Endothelial cell of umbilical vein (primary cell): ENCODE measurements at regions not wholly inside any gene's neighbourhood (a gene's known extent, or its start where the extent isn't known, plus 50 kb on each side); places are given as distances from the start of the nearest gene placed in this dataset.

Experiments
- BruUV-seq: library from RNA; stranded (reverse); fragments of 400-500 nt; replicated peaks from 2 replicates; lab custom pipeline; 2021; lab: Mats Ljungman, UMichigan
- CTCF ChIA-PET: fragments of 300-600, 350-600 bp; sonication (Branson Sonifier 250); formaldehyde crosslinking; loops from one replicate; lab custom pipeline; 2021; ENCODE audit warnings: antibody characterized with exemption, inconsistent platforms; lab: Charles Lee
- POLR2A ChIA-PET: fragments of 300-600, 350-600 bp; sonication (Branson Sonifier 250); formaldehyde crosslinking; loops from one replicate; lab custom pipeline; 2021; ENCODE audit warnings: antibody characterized with exemption, inconsistent platforms; lab: Charles Lee
- DNase-seq: peaks from one replicate; pipeline ENCODE4 v3.0.0-alpha.2; 2011; ENCODE audit warnings: low read depth, low spot score
- FAIRE-seq: peaks from 2 replicates; lab custom pipeline; 2011; peaks lifted over from hg19 to GRCh38; lab: Jason Lieb, UNC
- H2AFZ ChIP-seq: 2 replicates; pipeline ENCODE4 v1.6.0; 2012; ENCODE audit warnings: low read depth, low read length, control low read depth, inconsistent platforms
- H3K27ac ChIP-seq: 2 replicates; pipeline ENCODE4 v1.5.1; 2011; ENCODE audit warnings: low read depth, mild to moderate bottlenecking, control low read depth, low read length, moderate library complexity; ENCODE audit not compliant: insufficient read depth
- H3K27me3 ChIP-seq, 2 experiments: 2 replicates each; pipeline versions ENCODE4 v1.6.0 to v1.6.1; 2011; ENCODE audit warnings: low read length in 2 of 2, mixed read lengths in 1 of 2; ENCODE audit not compliant: control insufficient read depth in 2 of 2, insufficient read depth in 2 of 2
- H3K36me3 ChIP-seq, 2 experiments: 2 replicates in 1 of 2; 3 replicates in 1 of 2; pipeline ENCODE4 v1.5.1; 2011; ENCODE audit warnings: low read length in 2 of 2, mild to moderate bottlenecking in 1 of 2, moderate library complexity in 1 of 2; ENCODE audit not compliant: control insufficient read depth in 2 of 2, insufficient read depth in 2 of 2; ENCODE audit errors: extremely low read depth in 1 of 2
- H3K4me1 ChIP-seq: 3 replicates; pipeline ENCODE4 v1.5.1; 2011; ENCODE audit warnings: mild to moderate bottlenecking, low read length; ENCODE audit not compliant: control insufficient read depth, insufficient read depth; ENCODE audit errors: extremely low read depth
- H3K4me2 ChIP-seq: 2 replicates; pipeline ENCODE4 v1.6.1; 2011; ENCODE audit warnings: low read length, control low read depth, mixed read lengths; ENCODE audit not compliant: insufficient read depth
- H3K4me3 ChIP-seq, 3 experiments: fragments of 200-600 bp in 1 of 3; sonication (generic), shearing (Covaris generic) in 1 of 3; replicated peaks in 1 of 3; 2 replicates each; pipeline ENCODE4 v1.5.1; 2011 to 2016; ENCODE audit warnings: control low read depth in 3 of 3, low read length in 3 of 3, mild to moderate bottlenecking in 2 of 3, inconsistent platforms in 1 of 3, low read depth in 1 of 3, moderate library complexity in 1 of 3; ENCODE audit not compliant: insufficient read depth in 1 of 3
- H3K79me2 ChIP-seq: 2 replicates; pipeline ENCODE4 v1.6.0; 2012; ENCODE audit warnings: low read length, inconsistent platforms; ENCODE audit not compliant: control insufficient read depth, insufficient read depth
- H3K9ac ChIP-seq: replicated peaks from 2 replicates; pipeline ENCODE3; 2011; ENCODE audit warnings: low read length, control low read depth; ENCODE audit not compliant: insufficient read depth; ENCODE audit errors: extremely low read depth
- H3K9me1 ChIP-seq: replicated peaks from 3 replicates; pipeline ENCODE4 v1.6.0; 2011; ENCODE audit warnings: mild to moderate bottlenecking, low read length; ENCODE audit not compliant: control insufficient read depth, insufficient read depth; ENCODE audit errors: extremely low read depth
- H3K9me3 ChIP-seq: replicated peaks from 2 replicates; pipeline ENCODE4 v1.5.1; 2012; ENCODE audit warnings: low read length, inconsistent platforms; ENCODE audit not compliant: control insufficient read depth, insufficient read depth
- H4K20me1 ChIP-seq: replicated peaks from 2 replicates; pipeline ENCODE3; 2011; ENCODE audit warnings: mild to moderate bottlenecking, low read length; ENCODE audit not compliant: control insufficient read depth, insufficient read depth; ENCODE audit errors: extremely low read depth
- CTCF ChIP-seq, 2 donors: IDR thresholded peaks; 1 replicate in 1 of 2; 2 replicates in 1 of 2; pipeline ENCODE4 v1.5.1; 2011; ENCODE audit warnings: low read length in 2 of 2, mild to moderate bottlenecking in 2 of 2, moderate library complexity in 2 of 2, control low read depth in 1 of 2, inconsistent platforms in 1 of 2, low read depth in 1 of 2; ENCODE audit not compliant: insufficient read depth in 1 of 2; ENCODE audit errors: extremely low read depth in 1 of 2
- EZH2 ChIP-seq: IDR thresholded peaks from 2 replicates; pipeline ENCODE4 v1.6.1; 2012; ENCODE audit warnings: borderline replicate concordance, low read depth, mild to moderate bottlenecking, moderate library complexity, low read length, inconsistent platforms; ENCODE audit not compliant: severe bottlenecking
- FOS ChIP-seq: IDR thresholded peaks from 2 replicates; pipeline ENCODE4 v1.6.1; 2011; ENCODE audit warnings: mild to moderate bottlenecking, low read length, moderate library complexity, borderline replicate concordance; ENCODE audit not compliant: insufficient read depth
- GATA2 ChIP-seq: IDR thresholded peaks from 2 replicates; pipeline ENCODE4 v1.7.0; 2011; ENCODE audit warnings: low read depth, mild to moderate bottlenecking, moderate library complexity, mixed read lengths, low read length; ENCODE audit not compliant: insufficient read length, insufficient read depth
- JUN ChIP-seq: IDR thresholded peaks from 2 replicates; pipeline ENCODE4 v1.6.1; 2011; ENCODE audit warnings: borderline replicate concordance, low read depth; ENCODE audit not compliant: insufficient read length, insufficient read depth
- MAX ChIP-seq: IDR thresholded peaks from 2 replicates; pipeline ENCODE4 v1.6.1; 2011; ENCODE audit not compliant: insufficient read depth, insufficient read length
- MYC ChIP-seq: IDR thresholded peaks from one replicate; pipeline ENCODE4 v1.6.1; 2011; ENCODE audit warnings: mild to moderate bottlenecking, low read depth, low read length
- POLR2A ChIP-seq: IDR thresholded peaks from 2 replicates; pipeline ENCODE4 v1.6.1; 2012; ENCODE audit warnings: low read depth, mild to moderate bottlenecking, control low read depth, low read length
- POLR2AphosphoS5 ChIP-seq: IDR thresholded peaks from 2 replicates; pipeline ENCODE4 v1.6.1; 2012; ENCODE audit warnings: low read depth, mild to moderate bottlenecking, control low read depth, low read length, moderate library complexity; ENCODE audit not compliant: insufficient read depth
- dilution Hi-C: fragments of 300-500 bp; cut with MboI; formaldehyde crosslinking; loops from one replicate; pipeline ENCODE4 v1.15.0; 2019; ENCODE audit warnings: low sequenced_read_pairs; ENCODE audit not compliant: extremely low pct_ligation_motif_present
- intact Hi-C: fragments of 100-400 bp; cut with micrococcal nuclease; formaldehyde crosslinking; loops from one replicate; pipeline ENCODE4 v1.10.0; 2022

- Histone ChIP-seq H4K20me1 (no peaks in the 10 kb centered on the region), H3K9ac (no peak overlapping the region), H3K36me3 (no peaks in the 10 kb centered on the region), H2AFZ (no peak overlapping the region), H3K4me2 (no peak overlapping the region), H3K27me3 (no peaks in the 10 kb centered on the region), H3K79me2 (no peaks in the 10 kb centered on the region), H3K4me1 (no peaks in the 10 kb centered on the region), H3K4me3 (no peak overlapping the region), H3K27ac (no peak overlapping the region), H3K9me1 (no peaks in the 10 kb centered on the region), H3K9me3 (peaks cover 2% of the 10 kb centered on the region)
- CTCF ChIA-PET, result no interaction called here
- dilution Hi-C loops, result no loop called here
- TF ChIP-seq POLR2A (no peak), MYC (no peak), POLR2AphosphoS5 (no peak), MAX (no peak), FOS (no peak), CTCF (IDR thresholded peaks at IDR 0.05; ENCODE audit: extremely low read depth in 1 of 2, insufficient read depth in 1 of 2, low read depth in 1 of 2, low read length in 2 of 2) (no peak), EZH2 (no peak), GATA2 (no peak), JUN (no peak)
- FAIRE-seq (no peak), DNase-seq (no peak)
- BruUV-seq, result no TSS peak
- intact Hi-C loops, result no loop called here
- POLR2A ChIA-PET, result no interaction called here
These were observed 1478.4 kb downstream of the TECRL start for GRCh38 chr4:62930884-62931283.
